ENCODE measurements at regions not wholly inside any gene's neighbourhood (a gene's known extent, or its start where the extent isn't known, plus 50 kb on each side); places are given as distances from the start of the nearest gene placed in this dataset.

DNA sequence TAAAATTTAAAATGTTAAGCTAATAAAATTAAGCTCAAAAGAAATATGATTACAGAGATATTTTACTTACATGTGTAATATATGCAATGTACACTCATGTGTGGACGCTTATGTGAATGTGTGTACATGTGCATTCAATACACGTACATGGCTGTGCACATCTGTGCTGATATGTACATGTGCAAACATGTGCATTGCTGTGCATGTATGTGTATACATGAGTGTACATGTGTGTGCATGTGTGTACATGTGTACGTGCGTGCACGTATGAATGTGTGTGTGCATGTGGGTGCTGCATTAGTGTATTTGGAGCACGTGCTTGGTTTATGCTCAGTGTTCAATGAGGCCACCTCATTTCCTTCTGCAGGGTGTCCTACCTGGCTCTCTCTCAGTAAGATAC, 88.2 kb upstream of the TMEM18 start:
- DNase-seq (ENCODE audit: low read depth in 3 of 3, low spot score in 2 of 3), result no peak

DNA sequence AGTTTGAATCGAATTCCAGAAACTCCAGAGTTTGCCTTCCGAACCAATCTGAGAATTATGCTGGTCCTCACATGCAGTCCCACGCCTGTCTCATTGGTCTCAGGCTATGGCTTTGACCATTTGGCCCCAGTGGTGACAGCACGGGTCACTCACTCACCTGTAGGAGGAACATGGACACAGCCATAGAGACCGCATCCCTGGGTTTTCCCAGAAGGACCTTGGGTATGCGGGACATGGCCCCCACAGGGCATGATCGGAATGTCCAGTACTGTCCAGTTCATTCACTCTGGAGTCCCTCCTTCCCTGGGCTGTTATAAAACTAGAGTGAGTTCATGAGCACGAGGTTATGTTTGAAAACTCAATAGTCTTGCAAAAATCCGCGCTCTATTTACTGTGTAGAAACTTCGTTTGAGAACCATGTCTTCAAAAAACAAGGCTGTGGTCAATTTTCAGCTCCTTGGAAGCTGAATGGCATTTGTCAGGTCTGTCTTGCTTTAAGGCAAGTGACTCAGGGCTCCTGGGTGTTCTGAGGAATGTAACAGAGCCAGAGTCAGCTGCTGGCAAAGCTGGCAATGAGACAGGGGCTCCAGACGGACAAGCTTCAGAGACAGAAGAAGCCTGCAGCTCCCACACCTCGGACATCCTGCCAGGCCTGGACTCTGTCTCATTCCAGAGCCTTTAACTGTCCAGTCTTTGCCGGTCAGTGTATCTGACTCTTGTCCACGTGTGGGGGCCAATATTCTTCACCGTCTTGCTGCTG, 86.7 kb upstream of the TMEM18 start:
- DNase-seq (ENCODE audit: low read depth in 3 of 3, low spot score in 2 of 3), result no peak

DNA sequence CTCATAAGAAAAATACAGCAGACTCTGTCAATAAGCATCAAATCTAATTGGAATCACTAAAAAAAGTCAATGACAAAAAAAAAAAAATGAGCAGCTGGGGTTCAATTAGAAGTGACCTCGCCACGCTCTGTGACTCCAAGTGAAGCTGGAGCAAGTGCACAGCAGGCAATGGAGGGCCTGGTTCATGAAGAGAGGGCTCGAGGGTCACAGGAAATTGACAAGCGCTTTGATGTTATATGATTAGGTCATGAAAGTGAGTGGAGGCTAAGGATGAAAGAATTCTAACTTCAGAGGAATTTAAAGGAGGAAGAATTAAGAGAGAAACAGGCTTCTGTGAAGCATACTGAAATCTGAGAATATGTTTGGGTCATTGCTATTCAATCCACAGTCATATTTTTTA, 85.4 kb upstream of the TMEM18 start:
- DNase-seq (ENCODE audit: low read depth in 3 of 3, low spot score in 2 of 3), result no peak

DNA sequence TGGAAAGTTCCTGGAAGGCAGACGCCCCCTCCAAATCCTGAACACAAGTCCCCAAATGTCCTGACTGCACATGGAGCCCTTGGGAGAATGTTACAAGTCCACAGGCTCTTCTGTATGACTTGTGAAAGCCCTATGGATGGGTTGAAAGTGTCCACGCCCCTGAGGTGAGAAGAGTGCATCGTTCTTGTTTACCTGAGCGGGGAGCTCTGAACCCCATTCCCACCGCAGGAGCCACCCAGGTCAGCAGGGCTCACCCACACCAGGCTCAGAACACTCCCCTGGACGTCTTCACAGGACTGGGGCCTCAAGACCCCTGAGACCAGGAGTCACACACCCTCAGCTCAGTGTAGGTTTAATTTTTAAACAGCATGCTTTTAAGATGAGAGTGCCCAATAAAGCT, 84.2 kb upstream of the TMEM18 start:
- DNase-seq (ENCODE audit: low read depth in 3 of 3, low spot score in 2 of 3), result no peak

DNA sequence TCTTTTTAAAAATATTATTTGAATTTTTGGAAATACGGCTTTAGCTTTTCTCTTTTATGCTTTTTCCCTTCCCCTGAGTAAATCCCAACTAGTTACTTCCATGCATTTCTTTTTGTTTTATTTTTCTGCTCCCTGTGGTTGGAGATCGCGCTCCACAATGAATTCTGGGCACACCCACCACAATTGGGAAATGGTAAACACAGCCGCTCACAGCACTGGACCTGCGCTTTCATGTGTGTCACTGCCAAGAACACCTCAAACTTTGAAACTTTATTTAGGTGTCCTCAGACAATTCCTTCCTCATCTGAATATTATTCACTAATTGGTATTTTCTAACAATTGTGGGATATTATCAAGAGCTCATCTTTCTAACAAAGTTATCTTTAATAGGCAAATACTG, 82.8 kb upstream of the TMEM18 start:
- DNase-seq (ENCODE audit: low read depth in 3 of 3, low spot score in 2 of 3), result no peak

DNA sequence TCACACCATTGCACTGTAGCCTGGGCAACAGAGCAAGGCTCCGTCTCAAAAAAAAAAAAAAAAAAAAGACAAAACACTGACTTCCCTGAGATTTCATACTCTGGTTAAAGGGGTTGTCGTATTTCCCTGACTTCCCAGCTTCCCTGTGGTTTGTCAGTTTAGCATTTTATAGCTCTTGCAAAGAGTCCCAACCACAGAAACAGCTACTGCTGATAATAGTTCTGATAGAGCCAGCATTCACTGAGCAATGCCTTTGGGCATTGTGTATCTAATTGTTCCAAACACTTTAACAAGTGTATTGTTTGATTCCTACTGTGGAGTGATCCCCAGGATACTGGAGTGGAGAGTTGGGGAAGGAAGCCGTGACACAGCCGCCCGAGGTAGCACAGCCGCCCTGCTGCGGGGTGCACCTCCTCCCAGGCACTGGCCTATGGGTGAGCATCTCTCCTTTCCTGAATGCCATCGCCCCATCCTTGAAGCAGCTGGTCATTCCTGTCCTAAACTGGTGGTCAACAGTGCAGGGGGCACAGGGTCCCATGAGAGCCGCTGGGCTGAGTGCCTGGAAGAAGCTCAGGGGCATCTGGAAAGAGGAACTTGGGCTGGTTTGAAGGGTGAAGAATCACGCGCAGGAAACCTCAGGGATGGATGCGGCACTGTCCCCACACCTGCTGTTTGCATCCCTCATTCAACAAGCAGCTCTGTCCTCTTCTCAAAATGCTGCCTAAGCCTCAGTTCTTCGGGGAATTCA, 81.0 kb upstream of the TMEM18 start:
- DNase-seq (ENCODE audit: low read depth in 3 of 3, low spot score in 2 of 3), result no peak

DNA sequence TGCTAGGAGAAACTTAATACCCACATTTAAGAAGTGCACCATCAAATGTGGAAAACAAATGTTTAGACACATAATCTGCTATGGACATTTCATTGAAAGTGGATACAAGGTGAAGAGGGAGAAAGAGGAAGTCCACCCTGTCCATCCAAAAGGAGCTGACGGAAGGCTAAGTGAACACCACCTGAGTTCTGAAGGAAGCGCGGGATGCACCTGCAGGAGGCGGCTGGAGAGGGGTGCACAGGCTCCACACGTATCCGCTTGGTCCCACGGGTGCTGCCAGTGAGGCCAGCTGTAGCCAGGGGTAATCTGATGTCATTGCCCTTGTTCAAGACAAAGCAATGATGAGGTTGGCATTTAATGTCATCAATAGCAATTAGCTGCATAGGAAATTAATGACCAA, 75.9 kb upstream of the TMEM18 start:
- DNase-seq (ENCODE audit: low read depth in 3 of 3, low spot score in 2 of 3), result no peak

DNA sequence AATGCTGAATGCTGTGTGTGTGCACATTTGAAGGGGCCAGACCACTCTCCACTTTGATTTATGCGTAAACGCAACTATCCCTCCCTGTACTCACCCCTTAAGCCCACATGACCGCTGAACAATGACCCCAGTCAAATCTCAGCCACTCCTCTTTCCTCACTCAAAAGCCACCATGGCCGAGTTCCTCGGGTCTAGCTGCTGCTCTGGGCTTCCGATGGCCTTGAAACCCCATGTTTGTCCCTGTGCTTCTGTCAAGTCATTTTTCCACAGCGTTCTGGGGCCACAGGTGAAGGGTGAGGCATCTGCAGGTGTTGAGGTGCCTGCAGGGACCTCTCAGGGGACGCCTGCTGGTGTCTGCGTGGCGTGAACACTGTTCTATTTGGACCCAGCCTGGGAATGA, 74.3 kb upstream of the TMEM18 start:
- no peak for DNase-seq (ENCODE audit: low read depth in 3 of 3, low spot score in 2 of 3)

DNA sequence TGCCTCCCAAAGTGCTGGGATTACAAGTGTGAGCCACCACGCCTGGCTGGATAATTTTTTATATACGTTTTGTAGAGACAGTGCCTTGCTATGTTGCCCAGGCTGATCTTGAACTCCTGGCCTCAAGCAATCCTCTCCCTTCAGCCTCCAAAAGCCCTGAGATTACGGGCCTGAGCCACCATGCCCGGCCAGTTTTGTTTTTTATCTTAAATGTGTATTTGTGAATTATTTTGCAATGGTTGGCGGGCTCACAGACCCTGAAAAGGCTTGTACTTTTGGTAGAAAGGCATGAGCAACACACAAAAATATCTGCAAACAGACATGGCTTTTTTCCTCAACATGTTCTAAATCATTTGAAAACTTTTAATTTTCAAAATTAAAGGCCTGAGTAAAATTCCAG, 73.4 kb upstream of the TMEM18 start:
- DNase-seq (ENCODE audit: low read depth in 3 of 3, low spot score in 2 of 3), result no peak

DNA sequence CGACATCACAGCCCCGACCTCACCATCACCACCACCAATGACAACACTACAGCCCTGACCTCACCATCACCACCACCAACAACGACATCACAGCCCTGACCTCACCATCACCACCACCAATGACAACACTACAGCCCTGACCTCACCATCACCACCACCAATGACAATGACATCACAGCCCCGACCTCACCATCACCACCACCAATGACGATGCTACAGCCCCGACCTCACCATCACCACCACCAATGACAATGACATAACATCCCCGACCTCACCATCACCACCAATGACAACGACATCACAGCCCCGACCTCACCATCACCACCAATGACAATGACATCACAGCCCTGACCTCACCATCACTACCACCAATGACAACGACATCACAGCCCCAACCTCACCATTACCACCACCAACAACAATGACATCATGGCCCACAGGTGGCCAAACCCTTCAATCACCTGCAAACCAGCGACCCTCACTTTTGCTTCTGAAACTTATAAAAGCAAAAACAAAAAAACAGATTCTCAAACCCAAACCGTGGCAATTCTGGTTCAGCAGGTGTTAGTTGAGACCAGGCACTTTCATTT, 70.7 kb upstream of the TMEM18 start:
- no peak for DNase-seq (ENCODE audit: low read depth in 3 of 3, low spot score in 2 of 3)

DNA sequence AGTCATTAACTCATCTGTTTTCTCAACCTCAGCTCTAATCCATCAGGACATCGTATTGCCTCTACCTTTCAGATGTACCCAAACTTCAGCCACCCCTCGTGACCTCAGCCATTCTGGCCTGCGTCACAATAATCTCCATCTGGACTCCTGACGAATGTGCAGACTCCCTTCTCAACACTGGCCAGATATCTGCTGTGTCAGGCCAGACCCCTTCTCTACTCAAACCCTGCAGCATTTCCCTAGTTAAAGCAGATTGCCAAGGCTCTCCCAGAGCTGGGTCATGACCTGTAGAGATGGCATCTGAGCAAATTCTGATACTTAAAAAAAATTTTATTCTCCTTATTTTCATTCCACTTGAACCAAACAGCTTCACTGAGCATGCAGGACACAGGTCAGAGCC, 69.5 kb upstream of the TMEM18 start:
- DNase-seq (ENCODE audit: low read depth in 3 of 3, low spot score in 2 of 3), result no peak

DNA sequence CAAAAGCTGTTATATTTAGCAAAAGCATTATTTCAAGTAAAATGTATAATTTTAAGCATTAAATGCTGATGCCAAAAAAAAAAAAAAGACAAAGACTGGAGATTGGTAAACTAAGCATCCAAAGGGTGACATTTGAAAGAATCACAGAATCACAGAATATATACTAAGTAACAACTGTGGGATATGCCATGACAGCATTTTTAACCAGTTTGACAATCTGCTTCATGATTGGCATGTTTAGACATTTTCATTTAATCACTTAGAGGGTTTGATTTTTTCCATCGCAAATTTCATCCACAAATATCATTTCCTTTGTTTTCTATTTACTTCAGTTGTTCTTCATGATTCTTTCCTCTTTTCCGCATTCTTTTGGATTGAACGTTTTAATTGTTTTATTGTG, 66.9 kb upstream of the TMEM18 start:
- no peak for DNase-seq (ENCODE audit: low read depth in 3 of 3, low spot score in 2 of 3)

DNA sequence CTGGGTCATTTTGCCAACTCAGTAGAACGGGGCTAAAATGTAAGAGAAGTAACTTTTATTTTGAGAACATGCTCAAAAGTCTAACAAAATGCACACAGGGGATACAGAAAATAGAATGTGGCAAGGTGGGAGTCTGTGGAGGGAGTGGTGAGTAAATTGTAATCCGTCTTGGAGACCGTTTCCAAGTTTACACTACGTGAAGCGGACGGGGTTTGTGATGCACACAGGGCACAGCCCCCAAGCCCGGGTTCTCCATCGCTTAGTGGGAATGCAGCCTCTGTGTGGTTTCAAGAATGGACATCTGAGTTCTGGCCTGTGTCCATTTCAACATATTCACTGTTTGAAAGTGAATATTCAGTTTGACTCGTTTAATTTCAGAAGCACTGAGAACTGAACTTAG, 65.0 kb upstream of the TMEM18 start:
- peak in 1 of 3 donors; percentile 10 for DNase-seq (ENCODE audit: low read depth in 3 of 3, low spot score in 2 of 3)

DNA sequence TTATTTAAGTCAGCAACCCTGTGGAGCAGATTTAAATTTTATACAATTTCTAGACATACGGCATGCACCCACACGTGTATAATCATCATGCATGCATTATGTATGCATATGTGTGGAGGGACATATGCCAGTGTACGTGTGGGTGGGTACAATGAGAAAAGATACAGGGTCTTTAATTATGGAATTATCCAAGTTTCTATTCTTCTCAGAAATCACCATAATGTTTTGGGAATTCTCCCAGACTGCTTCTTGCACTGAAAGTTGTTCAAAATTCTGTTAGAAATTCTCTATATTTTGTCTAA, 63.9 kb upstream of the TMEM18 start:
- DNase-seq (ENCODE audit: low read depth in 3 of 3, low spot score in 2 of 3), result no peak

DNA sequence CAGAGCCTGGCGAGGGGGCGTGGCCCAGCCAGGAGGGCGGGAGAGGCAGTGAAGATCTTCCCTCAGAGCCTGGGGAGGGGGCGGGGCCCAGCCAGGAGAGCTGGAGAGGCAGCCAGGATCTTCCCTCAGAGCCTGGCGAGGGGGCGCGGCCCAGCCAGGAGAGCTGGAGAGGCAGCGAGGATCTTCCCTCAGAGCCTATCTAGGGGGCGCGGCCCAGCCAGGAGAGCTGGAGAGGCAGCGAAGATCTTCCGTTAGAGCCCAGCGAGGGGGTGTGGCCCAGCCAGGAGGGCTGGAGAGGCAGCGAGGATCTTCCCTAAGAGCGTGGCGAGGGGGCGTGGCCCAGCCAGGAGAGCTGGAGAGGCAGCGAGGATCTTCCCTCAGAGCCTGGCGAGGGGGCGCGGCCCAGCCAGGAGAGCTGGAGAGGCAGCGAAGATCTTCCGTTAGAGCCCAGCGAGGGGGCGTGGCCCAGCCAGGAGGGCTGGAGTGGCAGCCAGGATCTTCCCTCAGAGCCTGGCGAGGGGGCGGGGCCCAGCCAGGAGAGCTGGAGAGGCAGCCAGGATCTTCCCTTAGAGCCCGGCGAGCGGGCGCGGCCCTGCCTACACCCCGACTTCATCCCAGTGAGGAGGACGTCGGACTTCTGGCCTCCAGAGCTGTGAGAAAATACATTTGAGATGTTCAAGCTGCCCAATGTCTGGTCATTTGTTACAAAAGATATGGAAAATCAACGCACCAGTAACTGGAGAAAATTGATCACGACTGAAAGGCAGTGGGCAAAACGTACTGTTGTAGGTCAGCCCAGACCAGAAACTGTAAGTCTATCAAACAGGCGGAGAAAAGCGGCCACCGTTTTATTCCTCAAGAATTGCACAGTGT, 63.4 kb upstream of the TMEM18 start:
- DNase-seq (ENCODE audit: low read depth in 3 of 3, low spot score in 2 of 3), result peak; percentile 81 to 99 (median 96)

DNA sequence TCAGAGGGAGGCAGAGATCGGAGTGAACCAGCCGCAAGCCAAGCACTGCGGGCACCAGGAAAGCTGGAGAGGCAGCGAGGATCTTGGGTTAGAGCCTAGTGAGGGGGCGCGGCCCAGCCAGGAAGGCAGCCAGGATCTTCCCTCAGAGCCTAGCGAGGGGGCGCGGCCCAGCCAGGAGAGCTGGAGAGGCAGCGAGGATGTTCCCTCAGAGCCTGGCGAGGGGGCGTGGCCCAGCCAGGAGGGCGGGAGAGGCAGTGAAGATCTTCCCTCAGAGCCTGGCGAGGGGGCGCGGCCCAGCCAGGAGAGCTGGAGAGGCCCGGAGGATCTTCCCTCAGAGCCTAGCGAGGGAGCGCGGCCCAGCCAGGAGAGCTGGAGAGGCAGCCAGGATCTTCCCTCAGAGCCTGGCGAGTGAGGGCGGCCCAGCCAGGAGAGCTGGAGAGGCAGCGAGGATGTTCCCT, 62.7 kb upstream of the TMEM18 start:
- peak in 2 of 3 donors; percentile 71 to 83 for DNase-seq (ENCODE audit: low read depth in 3 of 3, low spot score in 2 of 3)

DNA sequence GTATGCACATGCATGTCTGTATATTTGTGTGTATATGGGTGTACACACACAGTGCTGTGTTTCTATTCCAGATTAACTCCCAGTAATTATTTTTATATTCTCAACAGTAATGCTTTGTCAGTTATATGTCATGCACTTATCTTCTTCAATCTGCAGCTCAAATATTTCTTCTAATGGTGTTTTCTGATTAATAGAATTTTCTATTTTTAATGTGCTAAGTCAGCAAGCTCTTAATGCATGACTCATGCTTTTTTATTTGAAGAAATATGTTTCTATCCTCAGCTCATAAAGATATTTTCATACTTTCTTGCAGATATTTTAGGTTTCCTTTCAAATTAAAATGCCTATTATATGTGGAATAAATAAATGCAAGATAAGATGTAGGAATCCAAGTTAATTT, 59.7 kb upstream of the TMEM18 start:
- no peak for DNase-seq (ENCODE audit: low read depth in 3 of 3, low spot score in 2 of 3)

DNA sequence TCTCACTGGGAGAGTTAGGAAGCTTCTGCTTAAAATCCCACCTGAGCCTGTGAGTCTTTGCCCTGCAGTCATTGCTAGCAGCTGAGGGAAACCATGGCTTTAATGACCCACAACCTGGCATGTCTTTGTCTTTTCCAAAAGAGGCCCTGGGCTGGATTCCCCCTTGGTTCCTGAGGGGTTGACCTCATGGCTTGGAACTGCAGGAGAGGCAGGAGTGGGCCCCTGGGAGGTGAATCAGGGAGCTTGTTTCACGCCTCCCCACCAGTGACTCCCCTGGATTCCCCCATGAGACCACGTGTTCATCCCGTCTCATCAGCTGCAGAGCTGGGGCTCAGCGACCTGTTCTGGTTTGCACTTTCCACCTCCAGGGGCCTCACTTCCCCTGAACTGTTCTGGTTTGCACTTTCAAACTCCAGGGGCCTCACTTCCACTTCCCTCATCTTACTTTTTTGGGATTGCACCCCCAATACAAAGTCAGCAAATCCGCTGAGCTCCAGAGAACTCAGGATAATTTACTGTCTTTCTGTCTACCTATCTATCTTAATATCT, 58.5 kb upstream of the TMEM18 start:
- DNase-seq (ENCODE audit: low read depth in 3 of 3, low spot score in 2 of 3), result no peak

DNA sequence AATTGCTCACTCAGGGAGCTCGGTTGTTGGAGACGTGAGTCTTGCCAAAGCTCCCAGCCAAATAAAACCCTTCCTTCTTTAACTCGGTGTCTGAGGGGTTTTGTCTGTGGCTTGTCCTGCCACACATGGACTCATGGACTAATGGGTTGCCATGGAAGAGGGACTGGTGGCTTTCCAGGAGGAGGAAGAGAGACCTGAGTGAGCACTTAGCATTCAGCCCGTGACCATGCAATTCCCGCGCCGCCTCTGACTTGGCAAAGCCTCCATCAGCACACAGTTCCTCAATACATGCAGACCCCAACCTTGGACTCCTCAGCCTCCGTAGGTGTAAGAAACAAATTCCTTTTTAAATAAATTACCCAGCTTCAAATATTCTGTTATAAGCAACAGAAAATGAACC, 57.3 kb upstream of the TMEM18 start:
- no peak for DNase-seq (ENCODE audit: low read depth in 3 of 3, low spot score in 2 of 3)

DNA sequence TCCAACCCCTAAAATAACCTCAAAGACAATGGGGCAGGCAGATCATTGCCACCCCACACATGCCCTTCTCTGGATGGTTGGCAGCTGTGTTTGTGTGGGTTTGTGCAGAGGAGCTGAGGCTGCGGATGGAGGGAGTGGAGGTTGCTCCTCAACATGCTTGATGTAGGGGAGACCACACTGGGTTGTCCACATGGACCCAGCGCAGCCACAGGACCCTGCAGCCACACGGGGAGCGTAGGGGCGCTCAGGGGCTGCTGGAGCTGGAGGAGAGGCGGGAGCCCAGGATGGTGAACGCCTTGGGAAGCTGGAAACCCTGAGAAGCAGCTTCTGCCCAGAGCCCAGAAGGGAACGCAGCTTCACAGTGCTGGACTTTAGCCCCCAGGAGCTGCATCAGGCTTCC, 56.3 kb upstream of the TMEM18 start:
- DNase-seq (ENCODE audit: low read depth in 3 of 3, low spot score in 2 of 3), result no peak

DNA sequence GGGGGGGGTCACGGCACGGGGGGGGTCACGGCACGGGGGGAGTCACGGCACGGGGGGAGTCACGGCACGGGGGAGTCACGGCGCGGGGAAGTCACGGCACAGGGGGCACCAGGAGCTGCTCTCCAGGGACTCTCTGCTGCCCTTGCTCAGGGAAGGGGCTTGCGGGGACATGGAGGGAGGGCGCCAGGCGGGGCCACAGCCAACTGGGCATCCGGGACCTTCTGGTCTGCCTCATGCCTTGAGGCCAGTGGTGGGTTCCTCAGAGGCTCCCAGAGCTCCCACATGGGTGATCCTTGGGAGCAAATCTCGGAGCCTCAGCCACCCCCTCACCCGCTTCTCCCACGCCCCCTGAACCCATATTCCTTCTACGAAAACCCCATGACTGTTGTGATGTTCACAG, 55.8 kb upstream of the TMEM18 start:
- DNase-seq (ENCODE audit: low read depth in 3 of 3, low spot score in 2 of 3), result no peak
